SK-N-SH treated with all-trans-retinoic acid at 6 μM for 48 hours (cell line): ENCODE measurements at regions not wholly inside any gene's neighbourhood (a gene's known extent, or its start where the extent isn't known, plus 50 kb on each side); places are given as distances from the start of the nearest gene placed in this dataset.

Experiments
- ARNTL ChIP-seq: fragments of 450-650 bp; formaldehyde crosslinking; IDR thresholded peaks from 2 replicates; pipeline ENCODE4 v1.5.0; 2020; ENCODE audit warnings: low read depth, mild to moderate bottlenecking, moderate library complexity, borderline replicate concordance
- BACH2 ChIP-seq: fragments of 250-450 bp; sonication (Bioruptor Pico); IDR thresholded peaks from 2 replicates; pipeline ENCODE4 v1.9.0; 2021; ENCODE audit warnings: mild to moderate bottlenecking, borderline replicate concordance
- OSR1 ChIP-seq: fragments of 250-450 bp; sonication (Bioruptor Pico); IDR thresholded peaks from 2 replicates; pipeline ENCODE4 v1.8.0; 2022; ENCODE audit warnings: moderate library complexity, mild to moderate bottlenecking, inconsistent platforms
- RARB ChIP-seq: fragments of 250-450 bp; sonication (Bioruptor Pico); IDR thresholded peaks from 2 replicates; pipeline ENCODE4 v1.8.0; 2021; ENCODE audit warnings: mild to moderate bottlenecking, moderate library complexity
- SNAI2 ChIP-seq: fragments of 250-450 bp; sonication (Bioruptor Pico); IDR thresholded peaks from 2 replicates; pipeline ENCODE4 v1.5.0; 2020; ENCODE audit warnings: mild to moderate bottlenecking, moderate library complexity
- TOX ChIP-seq: fragments of 250-450 bp; sonication (Bioruptor Pico); IDR thresholded peaks from 2 replicates; pipeline ENCODE4 v1.8.0; 2021; ENCODE audit warnings: mild to moderate bottlenecking, moderate library complexity, borderline replicate concordance
- TF ChIP-seq, protein P1 (sequence below): fragments of 250-450 bp; sonication (Bioruptor Pico); IDR thresholded peaks from 2 replicates; pipeline ENCODE4 v1.8.0; 2021; ENCODE audit warnings: low read depth, mild to moderate bottlenecking, moderate library complexity, borderline replicate concordance

- TF ChIP-seq RARB (CRISPR knock-in tag) (no peak), OSR1 (CRISPR knock-in tag) (no peak), BACH2 (CRISPR knock-in tag) (no peak), ARNTL (CRISPR knock-in tag) (no peak), TOX (CRISPR knock-in tag) (no peak), SNAI2 (CRISPR knock-in tag) (no peak)
- TF ChIP-seq, protein P1, sequence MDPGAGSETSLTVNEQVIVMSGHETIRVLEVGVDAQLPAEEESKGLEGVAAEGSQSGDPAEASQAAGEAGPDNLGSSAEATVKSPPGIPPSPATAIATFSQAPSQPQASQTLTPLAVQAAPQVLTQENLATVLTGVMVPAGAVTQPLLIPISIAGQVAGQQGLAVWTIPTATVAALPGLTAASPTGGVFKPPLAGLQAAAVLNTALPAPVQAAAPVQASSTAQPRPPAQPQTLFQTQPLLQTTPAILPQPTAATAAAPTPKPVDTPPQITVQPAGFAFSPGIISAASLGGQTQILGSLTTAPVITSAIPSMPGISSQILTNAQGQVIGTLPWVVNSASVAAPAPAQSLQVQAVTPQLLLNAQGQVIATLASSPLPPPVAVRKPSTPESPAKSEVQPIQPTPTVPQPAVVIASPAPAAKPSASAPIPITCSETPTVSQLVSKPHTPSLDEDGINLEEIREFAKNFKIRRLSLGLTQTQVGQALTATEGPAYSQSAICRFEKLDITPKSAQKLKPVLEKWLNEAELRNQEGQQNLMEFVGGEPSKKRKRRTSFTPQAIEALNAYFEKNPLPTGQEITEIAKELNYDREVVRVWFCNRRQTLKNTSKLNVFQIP (CRISPR knock-in tag) = no peak
These were observed 186.7 kb upstream of the SHH start for GRCh38 chr7:155998766-155999630.
